H9 (cell line): ENCODE measurements at regions not wholly inside any gene's neighbourhood (a gene's known extent, or its start where the extent isn't known, plus 50 kb on each side); places are given as distances from the start of the nearest gene placed in this dataset.
A peak's percentile ranks its signal among the peaks of the same experiment; 100 is the strongest.

Experiments
- DNase-seq: peaks from one replicate; pipeline ENCODE4 v3.0.0-alpha.2; 2017
- H2AFZ ChIP-seq: one replicate; pipeline ENCODE4 v1.6.1; 2013; ENCODE audit warnings: mild to moderate bottlenecking, low read length, control low read depth, moderate library complexity
- H2AK5ac ChIP-seq: 2 replicates; pipeline ENCODE4 v1.6.1; 2013; ENCODE audit warnings: low read length, control low read depth, mixed read lengths; ENCODE audit not compliant: insufficient read length
- H2BK120ac ChIP-seq: one replicate; pipeline ENCODE4 v1.6.1; 2013; ENCODE audit warnings: low read depth, mild to moderate bottlenecking, low read length, control low read depth, inconsistent platforms; ENCODE audit not compliant: poor library complexity, severe bottlenecking
- H2BK12ac ChIP-seq: 2 replicates; pipeline ENCODE4 v1.6.1; 2013; ENCODE audit warnings: low read length, control low read depth, mixed read lengths, low read depth; ENCODE audit not compliant: insufficient read length
- H2BK15ac ChIP-seq: 2 replicates; pipeline ENCODE4 v1.6.1; 2013; ENCODE audit warnings: low read depth, low read length, control low read depth
- H2BK20ac ChIP-seq: one replicate; pipeline ENCODE4 v1.6.1; 2013; ENCODE audit warnings: low read depth, mild to moderate bottlenecking, low read length, control low read depth, inconsistent platforms; ENCODE audit not compliant: poor library complexity, severe bottlenecking
- H2BK5ac ChIP-seq: 2 replicates; pipeline ENCODE4 v1.6.1; 2013; ENCODE audit warnings: low read length, control low read depth, mixed read lengths; ENCODE audit not compliant: insufficient read length
- H3K14ac ChIP-seq: 2 replicates; pipeline ENCODE4 v1.6.1; 2013; ENCODE audit warnings: low read length, control low read depth; ENCODE audit not compliant: insufficient read depth
- H3K18ac ChIP-seq: 2 replicates; pipeline ENCODE4 v1.6.1; 2013; ENCODE audit warnings: low read depth, mild to moderate bottlenecking, mixed read lengths, low read length, control low read depth; ENCODE audit not compliant: insufficient read length
- H3K23ac ChIP-seq: 2 replicates; pipeline ENCODE4 v1.6.1; 2013; ENCODE audit warnings: low read length, control low read depth, mixed read lengths, low read depth; ENCODE audit not compliant: insufficient read length
- H3K23me2 ChIP-seq: 2 replicates; pipeline ENCODE4 v1.6.1; 2013; ENCODE audit warnings: low read depth, mild to moderate bottlenecking, mixed read lengths, low read length, control low read depth; ENCODE audit not compliant: insufficient read length, poor library complexity, severe bottlenecking
- H3K27ac ChIP-seq: 2 replicates; pipeline ENCODE4 v1.5.1; 2013; ENCODE audit warnings: low read length, control low read depth, mixed read lengths, low read depth; ENCODE audit not compliant: insufficient read length
- H3K27me3 ChIP-seq: 2 replicates; pipeline ENCODE4 v1.6.1; 2013; ENCODE audit warnings: low read length, control low read depth, inconsistent platforms; ENCODE audit not compliant: insufficient read depth
- H3K4ac ChIP-seq: 2 replicates; pipeline ENCODE4 v1.6.1; 2013; ENCODE audit warnings: low read depth, mild to moderate bottlenecking, control low read depth, inconsistent platforms, low read length, moderate library complexity
- H3K4me1 ChIP-seq: 2 replicates; pipeline ENCODE4 v1.6.1; 2013; ENCODE audit warnings: low read length, control low read depth, inconsistent platforms; ENCODE audit not compliant: insufficient read depth
- H3K4me2 ChIP-seq: 2 replicates; pipeline ENCODE4 v1.6.1; 2013; ENCODE audit warnings: low read length, control low read depth, mixed read lengths; ENCODE audit not compliant: insufficient read length, insufficient read depth
- H3K56ac ChIP-seq: 2 replicates; pipeline ENCODE4 v1.6.1; 2013; ENCODE audit warnings: low read depth, mild to moderate bottlenecking, mixed read lengths, low read length, control low read depth; ENCODE audit not compliant: insufficient read length
- H3K79me1 ChIP-seq: 2 replicates; pipeline ENCODE4 v1.6.1; 2013; ENCODE audit warnings: low read depth, mild to moderate bottlenecking, moderate library complexity, low read length, control low read depth, inconsistent platforms; ENCODE audit not compliant: insufficient read depth, poor library complexity, severe bottlenecking
- H3K79me2 ChIP-seq: 2 replicates; pipeline ENCODE4 v1.6.1; 2013; ENCODE audit warnings: low read length, control low read depth, inconsistent platforms; ENCODE audit not compliant: insufficient read depth
- H3K9ac ChIP-seq: 2 replicates; pipeline ENCODE4 v1.6.1; 2013; ENCODE audit warnings: low read length, control low read depth, mixed read lengths; ENCODE audit not compliant: insufficient read length; ENCODE audit errors: extremely low read depth
- H3K9me3 ChIP-seq: one replicate; pipeline ENCODE4 v1.6.1; 2013; ENCODE audit warnings: low read depth, low read length, inconsistent platforms; ENCODE audit not compliant: control insufficient read depth
- H3T11ph ChIP-seq: one replicate; pipeline ENCODE4 v1.6.1; 2013; ENCODE audit warnings: mild to moderate bottlenecking, low read length, control low read depth, inconsistent platforms
- H4K20me1 ChIP-seq: one replicate; pipeline ENCODE4 v1.6.1; 2013; ENCODE audit not compliant: control insufficient read depth, insufficient read length, insufficient read depth
- H4K5ac ChIP-seq: 2 replicates; pipeline ENCODE4 v1.6.1; 2013; ENCODE audit warnings: low read depth, mild to moderate bottlenecking, mixed read lengths, low read length, control low read depth; ENCODE audit not compliant: insufficient read length
- H4K8ac ChIP-seq: replicated peaks from 2 replicates; pipeline ENCODE4 v1.6.1; 2013; ENCODE audit warnings: low read length, control low read depth, mixed read lengths, low read depth; ENCODE audit not compliant: insufficient read length
- H4K91ac ChIP-seq: 2 replicates; pipeline ENCODE4 v1.6.1; 2013; ENCODE audit warnings: low read depth, mild to moderate bottlenecking, moderate library complexity, mixed read lengths, low read length, control low read depth; ENCODE audit not compliant: insufficient read length
- H3K27ac Mint-ChIP-seq, 3 experiments: 2 replicates in 2 of 3; 3 replicates in 1 of 3; pipeline ENCODE4 v1.8.0; 2020 to 2021; ENCODE audit warnings: mixed read lengths in 3 of 3, mild to moderate bottlenecking in 1 of 3, moderate library complexity in 1 of 3
- H3K27me3 Mint-ChIP-seq: 2 replicates; pipeline ENCODE4 v1.8.0; 2021; ENCODE audit warnings: low read depth, mild to moderate bottlenecking, moderate library complexity, mixed read lengths
- H3K36me3 Mint-ChIP-seq, 3 experiments: 2 replicates in 2 of 3; 3 replicates in 1 of 3; pipeline ENCODE4 v1.8.0; 2020 to 2021; ENCODE audit warnings: low read depth in 3 of 3, mixed read lengths in 3 of 3; ENCODE audit not compliant: insufficient read depth in 1 of 3
- H3K4me1 Mint-ChIP-seq, 2 experiments: 2 replicates each; pipeline ENCODE4 v1.8.0; 2020; ENCODE audit warnings: mixed read lengths in 2 of 2
- H3K4me3 Mint-ChIP-seq, 2 experiments: 2 replicates in 1 of 2; 3 replicates in 1 of 2; pipeline ENCODE4 v1.8.0; 2020 to 2021; ENCODE audit warnings: mild to moderate bottlenecking in 2 of 2, mixed read lengths in 2 of 2, moderate library complexity in 1 of 2
- H3K9me3 Mint-ChIP-seq, 2 experiments: 2 replicates in 1 of 2; 3 replicates in 1 of 2; pipeline ENCODE4 v1.8.0; 2020; ENCODE audit warnings: mild to moderate bottlenecking in 2 of 2, mixed read lengths in 2 of 2, moderate library complexity in 1 of 2
- CTCF ChIP-seq: fragments of 200-600 bp; sonication (generic); conservative IDR thresholded peaks from 3 replicates; pipeline ENCODE4 v1.8.0; 2021; ENCODE audit warnings: antibody characterized with exemption, mild to moderate bottlenecking
- WGBS: extraction: QIAGEN DNeasy Blood & Tissue Kit; methylation state at CpG from one replicate; pipeline ENCODE4 v1.1.7; 2013; ENCODE audit warnings: missing lambda C conversion rate, low lambda C conversion rate, mixed read lengths; ENCODE audit not compliant: insufficient read length; ENCODE audit errors: extremely low coverage; 5-methylcytosine and 5-hydroxymethylcytosine counted together

DNA sequence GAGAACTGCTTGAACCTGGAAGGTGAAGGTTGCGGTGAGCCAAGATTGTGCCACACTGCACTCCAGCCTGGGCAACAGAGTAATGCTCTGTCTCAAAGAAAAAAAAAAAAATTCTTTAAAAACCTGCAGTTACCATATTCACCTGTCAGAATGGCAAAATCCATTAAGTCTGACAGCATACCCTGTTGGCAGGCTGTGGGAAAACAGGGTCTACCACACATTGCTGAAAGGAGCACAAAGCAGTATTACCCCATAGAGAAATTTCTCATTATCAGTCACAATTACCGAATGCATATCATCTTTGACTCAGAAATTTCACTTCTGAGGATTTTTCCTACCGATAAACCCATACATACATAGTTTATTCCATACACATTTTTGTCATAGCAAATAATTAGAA, 264.1 kb upstream of the SLCO3A1 start:
- H3K27ac Mint-ChIP-seq: no peak overlapping the region
- Histone ChIP-seq H3K27me3 (no peaks in the 10 kb centered on the region), H3K56ac (no peak overlapping the region), H3T11ph (no peak overlapping the region), H3K79me2 (no peaks in the 10 kb centered on the region), H3K23me2 (no peaks in the 10 kb centered on the region), H2BK20ac (no peak overlapping the region), H2BK120ac (no peak overlapping the region), H2BK5ac (no peak overlapping the region), H3K9ac (no peak overlapping the region), H4K8ac (no peak overlapping the region), H3K18ac (no peak overlapping the region), H4K5ac (no peak overlapping the region), H2AFZ (no peak overlapping the region), H3K4ac (no peak overlapping the region), H3K79me1 (no peaks in the 10 kb centered on the region), H2BK15ac (no peak overlapping the region), H3K27ac (no peak overlapping the region), H3K9me3 (no peaks in the 10 kb centered on the region), H3K23ac (no peak overlapping the region), H4K20me1 (no peaks in the 10 kb centered on the region), H4K91ac (no peak overlapping the region), H3K14ac (no peak overlapping the region), H2BK12ac (no peak overlapping the region), H3K4me1 (peaks cover 3% of the 10 kb centered on the region), H3K4me2 (no peak overlapping the region), H2AK5ac (no peak overlapping the region)
- H3K36me3 Mint-ChIP-seq: no peaks in the 10 kb centered on the region
- DNase-seq: no peak
- peak; percentile 51 for TF ChIP-seq CTCF
- no CpG with 5 or more reads among the region's 3 CpGs for WGBS
- no peaks in the 10 kb centered on the region for H3K27me3 Mint-ChIP-seq
- peaks cover 0 to 5% of the 10 kb centered on the region in 2 experiments; a peak in 1 of 5 replicates for H3K9me3 Mint-ChIP-seq
- H3K4me3 Mint-ChIP-seq: no peak overlapping the region
- H3K4me1 Mint-ChIP-seq: no peaks in the 10 kb centered on the region
